HEK293 (cell line): ENCODE measurements at regions not wholly inside any gene's neighbourhood (a gene's known extent, or its start where the extent isn't known, plus 50 kb on each side); places are given as distances from the start of the nearest gene placed in this dataset.

Source experiments
- CTCF ChIA-PET: fragments of 350-600 bp; formaldehyde crosslinking; extraction: SDS; loops from one replicate; lab custom pipeline; 2021; ENCODE audit warnings: antibody characterized with exemption; lab: Yijun Ruan, JAX
- POLR2A ChIA-PET: fragments of 300-600 bp; formaldehyde crosslinking; extraction: SDS; loops from one replicate; lab custom pipeline; 2020; ENCODE audit warnings: antibody characterized with exemption, inconsistent platforms; lab: Yijun Ruan, JAX
- H3K27ac ChIP-seq: fragments of 200-500 bp; sonication (Bioruptor generic); 2 replicates; pipeline ENCODE4 v1.5.1; 2014; ENCODE audit warnings: low read depth, low read length, control low read depth, inconsistent platforms; ENCODE audit errors: extremely low read depth
- H3K36me3 ChIP-seq, 2 experiments: fragments of 200-500 bp in 1 of 2; sonication (Bioruptor generic) in 1 of 2; 1 replicate in 1 of 2; 2 replicates in 1 of 2; pipeline ENCODE4 v1.5.1; 2014 to 2017; ENCODE audit warnings: inconsistent platforms in 2 of 2, low read length in 2 of 2; ENCODE audit not compliant: control insufficient read depth in 2 of 2, insufficient read depth in 1 of 2
- H3K4me1 ChIP-seq: fragments of 200-500 bp; sonication (Bioruptor generic); 2 replicates; pipeline ENCODE4 v1.5.1; 2014; ENCODE audit warnings: mild to moderate bottlenecking, low read length, inconsistent platforms; ENCODE audit not compliant: control insufficient read depth, insufficient read depth
- H3K4me3 ChIP-seq: 2 replicates; pipeline ENCODE4 v1.5.1; 2011; ENCODE audit warnings: low read depth, mild to moderate bottlenecking, control low read depth, low read length, moderate library complexity
- H3K9me3 ChIP-seq: fragments of 200-500 bp; sonication (Bioruptor generic); 2 replicates; pipeline ENCODE4 v1.5.1; 2014; ENCODE audit warnings: low read depth, low read length, inconsistent platforms; ENCODE audit not compliant: control insufficient read depth, insufficient read depth
- HOXA7 ChIP-seq: sonication (generic); formaldehyde crosslinking; IDR thresholded peaks from 2 replicates; pipeline ENCODE4 v1.8.1; 2022; ENCODE audit warnings: missing genetic modification reagents, borderline replicate concordance
- HOXC10 ChIP-seq: sonication (generic); formaldehyde crosslinking; IDR thresholded peaks from 2 replicates; pipeline ENCODE4 v1.8.1; 2023; ENCODE audit warnings: mild to moderate bottlenecking, missing genetic modification reagents
- OSR2 ChIP-seq: fragments of 450-650 bp; formaldehyde crosslinking; IDR thresholded peaks from 2 replicates; pipeline ENCODE4 v1.5.1; 2016; ENCODE audit warnings: missing biosample characterization, missing genetic modification characterization
- RBAK ChIP-seq: fragments of 450-650 bp; formaldehyde crosslinking; IDR thresholded peaks from 2 replicates; pipeline ENCODE4 v1.5.1; 2016; ENCODE audit warnings: missing biosample characterization, missing genetic modification characterization
- SALL2 ChIP-seq: fragments of 450-650 bp; formaldehyde crosslinking; IDR thresholded peaks from 2 replicates; pipeline ENCODE4 v1.5.0; 2017; ENCODE audit warnings: missing biosample characterization, mild to moderate bottlenecking, missing genetic modification characterization, borderline replicate concordance
- ZNF239 ChIP-seq: fragments of 450-650 bp; formaldehyde crosslinking; IDR thresholded peaks from 2 replicates; pipeline ENCODE4 v1.5.1; 2016; ENCODE audit warnings: missing biosample characterization, missing genetic modification characterization
- ZNF354C ChIP-seq: fragments of 450-650 bp; formaldehyde crosslinking; IDR thresholded peaks from 2 replicates; pipeline ENCODE4 v1.5.1; 2016; ENCODE audit warnings: missing biosample characterization, missing genetic modification characterization, low read depth, borderline replicate concordance
- ZNF37A ChIP-seq: fragments of 450-650 bp; IDR thresholded peaks from 2 replicates; pipeline ENCODE4 v1.5.1; 2018; ENCODE audit warnings: missing biosample characterization, missing genetic modification characterization
- ZNF391 ChIP-seq: fragments of 450-650 bp; formaldehyde crosslinking; IDR thresholded peaks from 2 replicates; pipeline ENCODE4 v1.5.1; 2016; ENCODE audit warnings: low read depth, missing biosample characterization, missing genetic modification characterization, borderline replicate concordance
- ZNF658 ChIP-seq: fragments of 450-650 bp; formaldehyde crosslinking; IDR thresholded peaks from 2 replicates; pipeline ENCODE4; 2016; ENCODE audit warnings: missing biosample characterization, missing genetic modification characterization
- ZNF791 ChIP-seq: fragments of 450-650 bp; formaldehyde crosslinking; IDR thresholded peaks from 2 replicates; pipeline ENCODE4 v1.5.1; 2016; ENCODE audit warnings: missing biosample characterization, missing genetic modification characterization
- ZSCAN18 ChIP-seq: fragments of 450-650 bp; formaldehyde crosslinking; IDR thresholded peaks from 2 replicates; pipeline ENCODE4 v1.5.1; 2016; ENCODE audit warnings: missing biosample characterization, missing genetic modification characterization
- TF ChIP-seq, protein P1 (sequence below): fragments of 450-650 bp; formaldehyde crosslinking; IDR thresholded peaks from 2 replicates; pipeline ENCODE4 v1.5.1; 2016; ENCODE audit warnings: missing biosample characterization, missing genetic modification characterization
- TF ChIP-seq, protein P2 (sequence below): fragments of 450-650 bp; formaldehyde crosslinking; IDR thresholded peaks from 2 replicates; pipeline ENCODE4 v1.5.1; 2016; ENCODE audit warnings: missing biosample characterization, missing genetic modification characterization

- no peaks in the 10 kb centered on the region for H3K36me3 ChIP-seq
- no peaks in the 10 kb centered on the region for H3K4me1 ChIP-seq
- no peak for TF ChIP-seq ZNF37A (tag by site-specific recombination)
- no peaks in the 10 kb centered on the region for H3K9me3 ChIP-seq
- ChIA-PET CTCF (no interaction called here), POLR2A (no interaction called here)
- no peak overlapping the region for H3K4me3 ChIP-seq
- H3K27ac ChIP-seq, result no peak overlapping the region
These were observed 611.7 kb upstream of the CNTN5 start for GRCh38 chr11:98409069-98409468.

- TF ChIP-seq SALL2, result no peak
- Histone ChIP-seq H3K27ac (no peak overlapping the region), H3K4me1 (no peaks in the 10 kb centered on the region), H3K36me3 (no peaks in the 10 kb centered on the region), H3K9me3 (no peaks in the 10 kb centered on the region), H3K4me3 (no peak overlapping the region)
- POLR2A ChIA-PET, result no interaction called here
- CTCF ChIA-PET, result no interaction called here
These were observed 609.0 kb upstream of the CNTN5 start for GRCh38 chr11:98411777-98412176.

GRCh38 chr11:98417256-98417755, 603.4 kb upstream of the CNTN5 start:
- POLR2A ChIA-PET, result no interaction called here
- Histone ChIP-seq H3K27ac (no peak overlapping the region), H3K4me1 (no peaks in the 10 kb centered on the region), H3K9me3 (no peaks in the 10 kb centered on the region), H3K36me3 (no peaks in the 10 kb centered on the region), H3K4me3 (no peak overlapping the region)
- CTCF ChIA-PET, result no interaction called here
- TF ChIP-seq ZNF791 (tag by site-specific recombination) (no peak), ZNF391 (tag by site-specific recombination) (no peak), OSR2 (tag by site-specific recombination) (no peak), ZNF354C (tag by site-specific recombination) (no peak), ZNF239 (tag by site-specific recombination) (no peak), HOXC10 (CRISPR knock-in tag) (no peak), RBAK (no peak), ZNF658 (tag by site-specific recombination) (no peak), ZSCAN18 (tag by site-specific recombination) (no peak), HOXA7 (no peak)
- TF ChIP-seq, protein P1, sequence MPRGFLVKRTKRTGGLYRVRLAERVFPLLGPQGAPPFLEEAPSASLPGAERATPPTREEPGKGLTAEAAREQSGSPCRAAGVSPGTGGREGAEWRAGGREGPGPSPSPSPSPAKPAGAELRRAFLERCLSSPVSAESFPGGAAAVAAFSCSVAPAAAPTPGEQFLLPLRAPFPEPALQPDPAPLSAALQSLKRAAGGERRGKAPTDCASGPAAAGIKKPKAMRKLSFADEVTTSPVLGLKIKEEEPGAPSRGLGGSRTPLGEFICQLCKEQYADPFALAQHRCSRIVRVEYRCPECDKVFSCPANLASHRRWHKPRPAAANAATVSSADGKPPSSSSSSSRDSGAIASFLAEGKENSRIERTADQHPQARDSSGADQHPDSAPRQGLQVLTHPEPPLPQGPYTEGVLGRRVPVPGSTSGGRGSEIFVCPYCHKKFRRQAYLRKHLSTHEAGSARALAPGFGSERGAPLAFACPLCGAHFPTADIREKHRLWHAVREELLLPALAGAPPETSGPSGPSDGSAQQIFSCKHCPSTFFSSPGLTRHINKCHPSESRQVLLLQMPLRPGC (tag by site-specific recombination), result no peak
- TF ChIP-seq, protein P2, sequence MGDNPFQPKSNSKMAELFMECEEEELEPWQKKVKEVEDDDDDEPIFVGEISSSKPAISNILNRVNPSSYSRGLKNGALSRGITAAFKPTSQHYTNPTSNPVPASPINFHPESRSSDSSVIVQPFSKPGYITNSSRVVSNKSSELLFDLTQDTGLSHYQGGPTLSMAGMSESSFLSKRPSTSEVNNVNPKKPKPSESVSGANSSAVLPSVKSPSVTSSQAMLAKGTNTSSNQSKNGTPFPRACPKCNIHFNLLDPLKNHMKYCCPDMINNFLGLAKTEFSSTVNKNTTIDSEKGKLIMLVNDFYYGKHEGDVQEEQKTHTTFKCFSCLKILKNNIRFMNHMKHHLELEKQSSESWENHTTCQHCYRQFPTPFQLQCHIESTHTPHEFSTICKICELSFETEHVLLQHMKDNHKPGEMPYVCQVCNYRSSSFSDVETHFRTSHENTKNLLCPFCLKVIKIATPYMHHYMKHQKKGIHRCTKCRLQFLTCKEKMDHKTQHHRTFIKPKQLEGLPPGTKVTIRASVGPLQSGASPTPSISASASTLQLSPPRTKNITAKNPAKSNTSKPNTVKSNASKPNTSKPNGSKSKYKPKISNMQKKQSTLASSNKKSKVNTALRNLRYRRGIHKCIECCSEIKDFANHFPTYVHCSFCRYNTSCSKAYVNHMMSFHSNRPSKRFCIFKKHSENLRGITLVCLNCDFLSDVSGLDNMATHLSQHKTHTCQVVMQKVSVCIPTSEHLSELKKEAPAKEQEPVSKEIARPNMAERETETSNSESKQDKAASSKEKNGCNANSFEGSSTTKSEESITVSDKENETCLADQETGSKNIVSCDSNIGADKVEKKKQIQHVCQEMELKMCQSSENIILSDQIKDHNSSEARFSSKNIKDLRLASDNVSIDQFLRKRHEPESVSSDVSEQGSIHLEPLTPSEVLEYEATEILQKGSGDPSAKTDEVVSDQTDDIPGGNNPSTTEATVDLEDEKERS (tag by site-specific recombination), result no peak
- TF ChIP-seq, all 188 proteins: peak for 0
